ENCODE measurements at regions not wholly inside any gene's neighbourhood (a gene's known extent, or its start where the extent isn't known, plus 50 kb on each side); places are given as distances from the start of the nearest gene placed in this dataset.

DNA sequence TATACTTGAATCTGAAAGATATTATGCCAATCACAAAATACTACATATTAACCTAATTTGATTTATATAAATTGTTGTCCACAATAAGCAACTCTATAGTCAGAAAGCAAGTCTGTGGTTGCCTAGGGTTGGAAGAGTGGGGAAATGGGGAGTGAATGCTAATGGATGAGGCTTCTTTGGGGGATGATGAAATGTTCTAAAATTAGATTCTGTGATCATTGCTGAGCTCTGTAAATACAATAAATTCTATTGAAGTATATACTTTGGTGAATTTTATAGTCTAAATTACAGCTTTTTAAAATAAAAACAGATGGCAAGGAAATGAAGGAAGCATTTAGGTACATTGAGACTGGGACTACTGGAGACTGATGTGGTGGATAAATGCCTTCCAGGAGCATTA is 275.5 kb downstream of the MBD2 start:
- TF ChIP-seq, protein P1, sequence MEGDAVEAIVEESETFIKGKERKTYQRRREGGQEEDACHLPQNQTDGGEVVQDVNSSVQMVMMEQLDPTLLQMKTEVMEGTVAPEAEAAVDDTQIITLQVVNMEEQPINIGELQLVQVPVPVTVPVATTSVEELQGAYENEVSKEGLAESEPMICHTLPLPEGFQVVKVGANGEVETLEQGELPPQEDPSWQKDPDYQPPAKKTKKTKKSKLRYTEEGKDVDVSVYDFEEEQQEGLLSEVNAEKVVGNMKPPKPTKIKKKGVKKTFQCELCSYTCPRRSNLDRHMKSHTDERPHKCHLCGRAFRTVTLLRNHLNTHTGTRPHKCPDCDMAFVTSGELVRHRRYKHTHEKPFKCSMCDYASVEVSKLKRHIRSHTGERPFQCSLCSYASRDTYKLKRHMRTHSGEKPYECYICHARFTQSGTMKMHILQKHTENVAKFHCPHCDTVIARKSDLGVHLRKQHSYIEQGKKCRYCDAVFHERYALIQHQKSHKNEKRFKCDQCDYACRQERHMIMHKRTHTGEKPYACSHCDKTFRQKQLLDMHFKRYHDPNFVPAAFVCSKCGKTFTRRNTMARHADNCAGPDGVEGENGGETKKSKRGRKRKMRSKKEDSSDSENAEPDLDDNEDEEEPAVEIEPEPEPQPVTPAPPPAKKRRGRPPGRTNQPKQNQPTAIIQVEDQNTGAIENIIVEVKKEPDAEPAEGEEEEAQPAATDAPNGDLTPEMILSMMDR (IDR thresholded peaks at IDR 0.05), result no peak
- TF ChIP-seq POLR2A (IDR thresholded peaks at IDR 0.05), result no peak
